AG09319 (cell line): ENCODE measurements at regions not wholly inside any gene's neighbourhood (a gene's known extent, or its start where the extent isn't known, plus 50 kb on each side); places are given as distances from the start of the nearest gene placed in this dataset.

Source experiments
- DNase-seq: peaks from one replicate; pipeline ENCODE4 v3.0.0-alpha.2; 2010; ENCODE audit warnings: low read depth; ENCODE audit errors: extremely low read depth
- CTCF ChIP-seq: IDR thresholded peaks from 2 replicates; pipeline ENCODE4 v1.5.1; 2011; ENCODE audit warnings: low read depth, mild to moderate bottlenecking, inconsistent platforms, low read length, moderate library complexity

DNA sequence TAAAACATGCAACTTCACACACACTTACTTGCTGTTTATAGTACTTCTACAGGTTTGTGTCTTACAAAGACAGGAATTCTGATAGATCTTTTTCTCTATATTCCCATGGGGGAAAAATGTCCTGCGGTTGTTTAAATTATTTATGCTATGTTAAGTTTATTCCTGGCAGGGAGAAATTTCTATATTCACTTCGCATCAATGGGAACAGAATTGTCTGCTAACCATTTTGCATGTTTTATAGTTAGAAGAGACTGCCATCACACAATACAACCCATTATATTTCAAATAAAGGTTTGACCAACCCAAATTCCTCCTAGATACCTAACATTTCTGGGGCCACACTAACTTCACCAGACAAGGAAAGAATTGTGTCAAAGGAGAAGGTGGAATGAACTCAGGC, 110.0 kb upstream of the PRR16 start:
- no peak for DNase-seq
- no peak for TF ChIP-seq CTCF

DNA sequence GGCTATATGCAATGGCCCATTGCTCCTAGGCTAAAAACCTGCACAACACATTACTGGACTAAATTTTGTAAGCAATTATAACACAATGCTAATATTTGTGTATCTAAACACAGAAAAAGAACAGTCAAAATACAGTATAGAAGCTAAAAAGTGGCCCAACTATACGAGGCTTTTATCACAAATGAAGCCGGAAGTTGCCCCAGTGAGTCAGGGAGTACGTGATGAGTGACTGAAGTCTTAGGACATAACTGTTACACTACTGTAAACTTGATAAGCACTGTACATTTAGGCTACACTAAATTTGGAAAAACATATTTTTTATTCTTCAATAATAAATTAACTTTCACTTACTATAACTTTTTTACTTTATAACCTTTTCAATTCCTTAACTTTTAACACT, 105.2 kb upstream of the PRR16 start:
- no peak for TF ChIP-seq CTCF
- DNase-seq: no peak

DNA sequence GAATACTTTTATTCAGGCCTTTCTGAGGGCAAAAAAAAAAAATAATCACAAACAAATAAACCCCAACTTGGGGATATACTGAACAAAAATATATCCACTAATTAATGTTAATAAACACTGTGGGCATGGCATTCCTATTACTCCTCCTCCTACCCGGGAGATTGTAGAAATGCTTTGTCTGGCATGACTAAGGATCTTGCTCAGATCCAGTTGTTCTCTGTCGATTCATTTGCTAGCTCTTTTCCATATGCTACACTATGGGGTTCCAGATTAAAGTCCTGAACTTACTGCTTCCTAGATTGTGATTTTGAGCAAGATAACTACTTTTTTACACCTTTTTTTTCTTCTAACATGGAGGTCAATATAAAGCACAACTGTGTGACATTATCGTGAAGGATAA, 102.2 kb upstream of the PRR16 start:
- no peak for DNase-seq

GRCh38 chr5:120362426-120362825, 101.7 kb upstream of the PRR16 start:
- DNase-seq: no peak
- no peak for TF ChIP-seq CTCF

More for the DNA sequence above, 102.2 kb upstream of the PRR16 start:
- no peak for TF ChIP-seq CTCF

DNA sequence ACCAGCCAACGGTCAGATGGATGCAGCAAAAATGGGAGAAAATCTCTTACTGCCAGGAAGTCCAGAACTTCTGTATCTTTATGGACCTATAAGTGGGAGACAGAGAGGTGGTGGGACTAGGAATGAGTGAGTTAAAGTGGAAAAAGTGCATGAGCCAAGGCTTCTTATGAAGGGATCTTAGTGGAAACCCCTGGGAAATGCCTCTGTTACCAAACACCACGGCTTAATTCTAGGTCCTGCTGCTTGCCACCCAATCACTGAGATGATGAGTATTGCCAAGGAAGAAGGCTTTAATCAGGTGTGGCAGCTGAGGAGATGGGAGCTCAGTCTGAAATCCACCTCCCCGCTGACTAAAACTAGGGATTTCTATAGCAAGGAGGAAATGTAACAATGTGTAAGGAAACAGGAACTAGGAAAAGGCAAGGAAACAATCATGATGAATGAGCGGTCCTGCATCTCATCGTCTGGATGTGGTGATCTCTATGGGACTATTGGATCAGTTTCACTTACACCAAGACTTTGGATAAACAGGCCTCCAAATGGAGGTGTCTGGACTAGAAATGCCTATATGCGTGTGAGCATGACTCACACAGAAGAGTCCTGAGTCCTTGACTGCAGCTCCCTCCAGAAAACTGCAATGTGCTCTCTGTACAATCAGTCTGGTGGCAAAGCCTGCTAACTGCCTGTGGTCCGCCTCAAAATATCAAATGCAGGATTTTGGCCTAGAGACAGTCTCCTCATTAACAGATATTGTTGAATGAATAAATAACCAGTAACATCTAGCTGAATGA, 98.2 kb upstream of the PRR16 start:
- no peak for TF ChIP-seq CTCF
- DNase-seq: no peak

DNA sequence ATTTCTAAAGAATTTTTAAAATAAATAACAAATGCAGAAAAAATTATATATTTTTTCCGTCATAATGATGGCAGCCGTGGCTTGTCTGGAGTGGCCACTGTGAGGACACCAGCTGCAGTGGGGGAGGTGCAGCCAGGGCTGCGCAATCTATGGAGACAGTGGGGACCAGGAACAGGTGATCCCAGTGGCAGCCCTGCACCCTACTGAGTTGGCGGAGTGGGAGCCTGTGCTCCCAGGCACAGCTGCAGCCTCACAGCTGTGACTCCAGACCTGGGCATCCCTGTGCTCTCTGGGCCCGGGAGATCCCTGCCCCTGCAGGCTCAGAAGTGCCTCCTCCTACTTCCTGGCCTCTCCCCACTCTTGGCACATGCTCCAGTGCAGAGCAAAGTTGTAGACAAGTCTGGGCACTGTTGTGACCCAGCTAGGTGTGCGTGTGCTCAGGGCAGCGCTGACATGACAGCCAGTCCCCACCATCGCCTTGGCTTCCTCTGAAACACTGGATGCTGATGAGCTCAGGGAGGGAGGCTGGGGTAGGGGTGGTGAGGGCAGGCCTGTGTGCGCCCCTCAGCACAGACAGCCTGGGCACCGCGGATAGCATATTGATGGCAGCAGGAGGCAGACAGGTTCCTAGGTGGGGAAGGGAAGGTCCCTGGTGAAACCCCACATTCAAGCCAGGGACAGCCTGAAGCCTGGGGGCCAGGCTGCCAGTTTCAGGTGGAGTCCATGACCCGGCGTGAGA, 96.0 kb upstream of the PRR16 start:
- no peak for DNase-seq
- no peak for TF ChIP-seq CTCF

DNA sequence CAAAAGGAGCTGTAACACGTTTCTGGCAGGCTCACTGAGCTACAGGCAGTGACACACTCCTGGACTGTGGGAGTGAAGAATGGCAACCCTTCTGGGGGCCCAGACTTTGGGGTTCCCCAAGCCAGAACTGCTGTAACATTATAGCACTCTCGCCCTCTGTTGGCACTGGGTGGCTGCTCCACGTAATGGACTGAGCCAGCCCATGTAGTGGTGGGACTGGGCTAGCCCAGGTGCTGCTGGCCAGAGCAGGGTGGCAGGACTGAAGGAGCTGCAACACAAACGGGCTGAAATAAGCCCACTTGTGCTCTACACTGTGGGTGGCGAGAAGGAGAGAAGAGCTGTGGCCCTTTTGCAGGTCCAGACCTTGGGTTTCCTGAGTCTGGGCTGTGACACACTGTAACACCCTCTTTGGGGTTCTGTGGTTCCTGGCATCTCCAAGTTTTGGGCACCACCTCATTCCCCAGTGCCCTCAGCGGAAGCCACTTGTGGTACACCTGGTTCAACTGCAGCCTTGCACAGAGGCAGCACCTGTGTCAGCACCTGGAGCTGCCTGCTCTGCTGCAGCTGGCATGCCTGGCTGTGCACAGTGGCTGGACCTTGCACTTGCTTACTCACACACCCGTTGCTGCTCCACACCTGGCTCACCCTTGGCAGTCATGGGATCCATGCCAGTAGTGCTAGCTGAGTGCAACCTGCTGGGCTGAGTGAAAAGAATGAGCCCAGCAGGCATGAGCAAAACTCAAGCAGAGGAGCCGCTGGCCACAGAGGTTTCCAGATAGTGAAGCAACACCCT, 95.0 kb upstream of the PRR16 start:
- DNase-seq: no peak
- TF ChIP-seq CTCF: no peak
